PFSK-1 (cell line): ENCODE measurements at regions not wholly inside any gene's neighbourhood (a gene's known extent, or its start where the extent isn't known, plus 50 kb on each side); places are given as distances from the start of the nearest gene placed in this dataset.

ENCODE experiments used
- FOXP2 ChIP-seq: optimal IDR thresholded peaks from 2 replicates; pipeline ENCODE3; 2011; ENCODE audit warnings: borderline replicate concordance, control low read depth, inconsistent platforms; ENCODE audit not compliant: insufficient read depth; ENCODE audit errors: extremely low read length, extremely low read depth
- POLR2AphosphoS5 ChIP-seq: IDR thresholded peaks from 2 replicates; pipeline ENCODE4 v1.6.1; 2012; ENCODE audit warnings: low read depth, mild to moderate bottlenecking, control low read depth, low read length, moderate library complexity
- SIN3A ChIP-seq: IDR thresholded peaks from 2 replicates; pipeline ENCODE4 v1.6.1; 2012; ENCODE audit warnings: mild to moderate bottlenecking, low read length, moderate library complexity, borderline replicate concordance; ENCODE audit not compliant: insufficient read depth
- TAF1 ChIP-seq: IDR thresholded peaks from 2 replicates; pipeline ENCODE4 v1.6.1; 2012; ENCODE audit warnings: low read length, control low read depth, borderline replicate concordance; ENCODE audit not compliant: insufficient read depth
- TF ChIP-seq, protein P1 (sequence below), 2 experiments: IDR thresholded peaks; 2 replicates each; pipeline versions ENCODE4 v1.6.1 to v1.8.0; 2011 to 2012; ENCODE audit warnings: low read depth in 2 of 2, low read length in 2 of 2, control low read depth in 1 of 2, inconsistent platforms in 1 of 2, mild to moderate bottlenecking in 1 of 2, moderate library complexity in 1 of 2; ENCODE audit not compliant: insufficient read depth in 1 of 2

DNA sequence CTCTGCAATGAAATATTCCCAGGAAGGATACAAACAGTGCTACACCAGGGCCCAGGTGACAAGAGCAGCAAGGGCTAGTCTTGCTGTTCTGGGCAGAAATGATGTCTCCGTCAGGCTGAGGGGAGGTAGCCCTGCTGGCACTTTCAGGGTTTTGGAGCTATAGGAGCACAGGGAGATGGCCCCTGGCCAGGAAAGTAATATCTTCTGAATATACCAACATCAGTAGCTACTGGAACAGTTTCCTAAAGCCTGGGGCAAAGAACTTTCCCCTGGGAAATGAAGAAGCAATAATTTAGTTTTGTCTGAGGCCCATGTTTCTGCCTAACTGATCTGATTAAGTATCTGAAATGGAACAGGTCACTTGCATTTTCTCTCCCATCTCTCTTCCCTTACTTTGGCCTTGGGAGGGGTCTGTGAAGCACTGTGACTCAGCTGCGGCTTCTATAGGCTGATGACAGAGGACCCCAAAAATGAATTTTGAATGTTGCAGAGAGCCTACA is 489.1 kb upstream of the PODXL start:
- TF ChIP-seq SIN3A = no peak
- TF ChIP-seq POLR2AphosphoS5 = no peak
- TF ChIP-seq, protein P1, sequence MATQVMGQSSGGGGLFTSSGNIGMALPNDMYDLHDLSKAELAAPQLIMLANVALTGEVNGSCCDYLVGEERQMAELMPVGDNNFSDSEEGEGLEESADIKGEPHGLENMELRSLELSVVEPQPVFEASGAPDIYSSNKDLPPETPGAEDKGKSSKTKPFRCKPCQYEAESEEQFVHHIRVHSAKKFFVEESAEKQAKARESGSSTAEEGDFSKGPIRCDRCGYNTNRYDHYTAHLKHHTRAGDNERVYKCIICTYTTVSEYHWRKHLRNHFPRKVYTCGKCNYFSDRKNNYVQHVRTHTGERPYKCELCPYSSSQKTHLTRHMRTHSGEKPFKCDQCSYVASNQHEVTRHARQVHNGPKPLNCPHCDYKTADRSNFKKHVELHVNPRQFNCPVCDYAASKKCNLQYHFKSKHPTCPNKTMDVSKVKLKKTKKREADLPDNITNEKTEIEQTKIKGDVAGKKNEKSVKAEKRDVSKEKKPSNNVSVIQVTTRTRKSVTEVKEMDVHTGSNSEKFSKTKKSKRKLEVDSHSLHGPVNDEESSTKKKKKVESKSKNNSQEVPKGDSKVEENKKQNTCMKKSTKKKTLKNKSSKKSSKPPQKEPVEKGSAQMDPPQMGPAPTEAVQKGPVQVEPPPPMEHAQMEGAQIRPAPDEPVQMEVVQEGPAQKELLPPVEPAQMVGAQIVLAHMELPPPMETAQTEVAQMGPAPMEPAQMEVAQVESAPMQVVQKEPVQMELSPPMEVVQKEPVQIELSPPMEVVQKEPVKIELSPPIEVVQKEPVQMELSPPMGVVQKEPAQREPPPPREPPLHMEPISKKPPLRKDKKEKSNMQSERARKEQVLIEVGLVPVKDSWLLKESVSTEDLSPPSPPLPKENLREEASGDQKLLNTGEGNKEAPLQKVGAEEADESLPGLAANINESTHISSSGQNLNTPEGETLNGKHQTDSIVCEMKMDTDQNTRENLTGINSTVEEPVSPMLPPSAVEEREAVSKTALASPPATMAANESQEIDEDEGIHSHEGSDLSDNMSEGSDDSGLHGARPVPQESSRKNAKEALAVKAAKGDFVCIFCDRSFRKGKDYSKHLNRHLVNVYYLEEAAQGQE (IDR thresholded peaks at IDR 0.05; ENCODE audit: insufficient read depth in 1 of 2, low read depth in 2 of 2, low read length in 2 of 2) = no peak
- TF ChIP-seq FOXP2 = no peak
- no peak for TF ChIP-seq TAF1

DNA sequence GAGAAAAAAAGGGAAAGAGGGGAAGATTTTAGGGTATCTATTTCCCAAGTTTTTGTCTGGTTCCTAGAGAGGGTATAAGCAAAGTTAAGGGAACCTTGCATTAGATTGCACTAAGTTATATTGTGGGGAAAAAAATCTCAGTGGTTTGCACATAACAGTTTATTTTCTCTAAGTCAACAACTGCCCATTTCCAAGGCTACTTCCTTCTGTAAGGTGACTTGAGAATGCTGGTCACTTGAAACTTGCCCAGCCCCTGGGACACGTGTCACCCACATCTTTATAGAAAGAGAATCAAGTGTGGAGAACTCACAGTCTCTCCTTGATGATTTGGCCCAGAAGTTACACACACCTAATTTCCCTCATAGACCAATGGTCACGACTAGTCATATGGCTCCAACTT is 488.6 kb upstream of the PODXL start:
- TF ChIP-seq POLR2AphosphoS5 = no peak
- no peak for TF ChIP-seq FOXP2
- TF ChIP-seq SIN3A = no peak
- TF ChIP-seq TAF1 = no peak
- TF ChIP-seq, protein P1 (IDR thresholded peaks at IDR 0.05; ENCODE audit: insufficient read depth in 1 of 2, low read depth in 2 of 2, low read length in 2 of 2) = no peak

DNA sequence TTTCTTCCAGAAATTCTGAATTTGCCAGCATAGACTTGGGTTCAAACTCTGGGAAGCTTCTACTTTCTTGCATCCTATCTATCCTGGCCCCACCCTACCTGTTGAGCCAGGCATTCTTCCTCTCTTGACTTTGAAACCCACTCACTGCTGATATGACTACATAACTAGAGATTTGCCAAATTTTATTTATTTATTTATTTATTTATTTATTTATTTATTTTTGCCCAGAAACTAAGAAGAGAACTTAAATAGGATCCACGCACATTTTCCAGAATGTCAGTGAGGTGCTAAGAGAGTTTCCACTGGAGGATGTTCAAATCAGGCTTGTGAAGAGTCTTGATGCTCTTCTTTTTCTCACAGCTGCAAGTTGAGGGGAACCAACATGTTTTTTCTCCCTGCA is 487.8 kb upstream of the PODXL start:
- TF ChIP-seq, protein P1 (IDR thresholded peaks at IDR 0.05; ENCODE audit: insufficient read depth in 1 of 2, low read depth in 2 of 2, low read length in 2 of 2) = no peak
- TF ChIP-seq TAF1 (no peak), POLR2AphosphoS5 (no peak), SIN3A (no peak), FOXP2 (no peak)

DNA sequence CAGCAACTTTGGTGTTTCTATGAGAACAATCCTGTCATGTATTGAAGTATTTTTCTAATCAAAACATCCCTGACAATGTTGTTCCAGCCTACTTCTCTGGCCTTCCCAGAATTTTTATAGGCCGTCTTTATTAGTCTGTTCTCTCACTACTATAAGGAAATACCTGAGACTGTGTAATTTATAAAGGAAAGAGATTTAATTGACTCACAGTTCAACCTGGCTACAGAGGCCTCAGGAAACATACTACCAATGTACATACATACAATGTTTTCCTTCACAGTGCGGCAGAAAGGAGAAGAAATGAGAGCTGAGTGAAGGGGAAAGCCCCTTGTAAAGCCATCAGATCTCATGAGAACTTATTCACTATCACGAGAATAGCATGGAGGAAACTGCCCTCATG is 484.7 kb upstream of the PODXL start:
- TF ChIP-seq SIN3A = no peak
- TF ChIP-seq TAF1 = no peak

DNA sequence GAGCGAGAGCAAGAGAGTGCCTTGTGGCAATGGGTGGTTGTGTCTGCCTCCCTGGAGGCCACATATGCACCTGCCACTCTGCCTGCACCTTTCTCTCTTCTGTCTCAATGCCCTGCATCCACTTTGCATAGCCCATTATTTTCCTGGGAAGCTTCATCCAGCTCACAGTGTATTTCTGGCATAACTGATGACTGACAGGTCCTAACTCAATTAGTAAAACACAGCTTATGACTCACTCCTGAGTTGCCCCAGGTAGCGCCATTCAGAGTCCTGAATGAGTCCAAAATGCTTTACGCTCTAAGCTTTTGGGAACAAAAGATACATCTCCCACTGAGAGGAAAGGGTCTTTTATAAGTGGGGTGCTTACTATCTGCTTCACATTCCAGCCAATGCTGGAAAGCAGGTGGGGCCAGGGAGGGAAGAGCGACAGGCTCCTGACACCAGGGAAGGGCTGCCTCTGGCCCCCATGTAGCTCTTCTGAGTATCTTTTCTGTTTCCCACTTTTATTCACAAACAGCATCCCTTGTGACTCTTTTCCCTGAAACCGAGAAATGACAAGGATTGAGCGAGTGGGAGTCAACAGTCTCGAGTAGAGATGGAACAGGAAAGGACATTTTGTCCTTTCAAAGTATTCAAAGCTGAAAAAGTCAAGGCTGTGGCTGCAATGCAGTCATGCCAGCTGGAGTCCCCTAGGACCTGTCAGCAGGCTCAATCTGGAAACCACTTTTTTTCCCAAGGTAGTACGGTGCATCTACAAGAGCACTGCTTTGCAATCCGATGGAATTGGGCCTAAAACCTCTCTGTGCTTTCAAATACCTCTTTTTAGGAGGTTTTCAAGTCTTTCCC is 479.3 kb upstream of the PODXL start:
- TF ChIP-seq, protein P1 (IDR thresholded peaks at IDR 0.05; ENCODE audit: insufficient read depth in 1 of 2, low read depth in 2 of 2, low read length in 2 of 2) = no peak
- TF ChIP-seq FOXP2 (no peak), POLR2AphosphoS5 (no peak), SIN3A (no peak), TAF1 (no peak)
